Ishikawa (cell line): ENCODE measurements at regions not wholly inside any gene's neighbourhood (a gene's known extent, or its start where the extent isn't known, plus 50 kb on each side); places are given as distances from the start of the nearest gene placed in this dataset.

ENCODE experiments used
- CEBPB ChIP-seq: IDR thresholded peaks from 2 replicates; pipeline ENCODE4 v1.6.1; 2012
- CREB1 ChIP-seq: IDR thresholded peaks from 2 replicates; pipeline ENCODE4 v1.6.1; 2012; ENCODE audit warnings: low read depth
- EGR1 ChIP-seq: IDR thresholded peaks from 2 replicates; pipeline ENCODE4 v1.6.1; 2012
- EP300 ChIP-seq: IDR thresholded peaks from 2 replicates; pipeline ENCODE4 v1.6.1; 2012; ENCODE audit warnings: borderline replicate concordance
- FOXM1 ChIP-seq: IDR thresholded peaks from 2 replicates; pipeline ENCODE4 v1.6.1; 2012; ENCODE audit warnings: low read depth, borderline replicate concordance
- RAD21 ChIP-seq: IDR thresholded peaks from 2 replicates; pipeline ENCODE4 v1.6.1; 2012; ENCODE audit warnings: low read depth
- TAF1 ChIP-seq: IDR thresholded peaks from 2 replicates; pipeline ENCODE4 v1.6.1; 2012; ENCODE audit warnings: low read depth, mild to moderate bottlenecking
- TCF12 ChIP-seq: IDR thresholded peaks from 2 replicates; pipeline ENCODE4 v1.6.1; 2012; ENCODE audit warnings: low read depth
- TEAD4 ChIP-seq: IDR thresholded peaks from 2 replicates; pipeline ENCODE4 v1.6.1; 2012
- YY1 ChIP-seq: IDR thresholded peaks from 2 replicates; pipeline ENCODE4 v1.6.1; 2012; ENCODE audit warnings: low read depth
- ZBTB7A ChIP-seq: IDR thresholded peaks from 2 replicates; pipeline ENCODE4 v1.6.1; 2012; ENCODE audit warnings: low read depth
- TF ChIP-seq, protein P1 (sequence below): IDR thresholded peaks from 2 replicates; pipeline ENCODE4 v1.6.1; 2012; ENCODE audit warnings: low read depth, mild to moderate bottlenecking
- TF ChIP-seq, protein P2 (sequence below): IDR thresholded peaks from 2 replicates; pipeline ENCODE4 v1.6.1; 2012
- TF ChIP-seq, protein P3 (sequence below): IDR thresholded peaks from 2 replicates; pipeline ENCODE4 v1.6.1; 2012

DNA sequence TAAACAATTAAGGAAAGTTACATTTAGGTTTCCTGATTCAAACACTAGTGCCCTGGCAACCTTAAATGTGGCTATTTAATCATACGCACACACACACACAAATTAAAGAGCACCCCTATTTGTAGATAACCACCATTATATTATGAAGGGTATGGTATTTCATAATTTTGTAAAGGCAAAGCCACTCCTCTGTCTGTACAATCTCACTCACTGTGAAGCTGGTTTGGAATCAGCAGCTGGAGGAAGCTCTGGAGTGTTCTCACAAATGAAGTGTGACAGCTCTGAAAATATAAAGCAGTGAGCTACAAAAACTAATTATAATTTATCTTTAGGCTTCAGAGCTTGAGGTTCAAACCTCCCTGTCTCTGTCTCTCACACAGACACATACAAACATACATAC is 57.9 kb upstream of the KCNJ16 start:
- TF ChIP-seq EP300 (no peak), CEBPB (no peak), TAF1 (no peak), ZBTB7A (no peak), TEAD4 (no peak), EGR1 (no peak), TCF12 (no peak), FOXM1 (no peak), YY1 (no peak), RAD21 (no peak), CREB1 (no peak)
- TF ChIP-seq, protein P1, sequence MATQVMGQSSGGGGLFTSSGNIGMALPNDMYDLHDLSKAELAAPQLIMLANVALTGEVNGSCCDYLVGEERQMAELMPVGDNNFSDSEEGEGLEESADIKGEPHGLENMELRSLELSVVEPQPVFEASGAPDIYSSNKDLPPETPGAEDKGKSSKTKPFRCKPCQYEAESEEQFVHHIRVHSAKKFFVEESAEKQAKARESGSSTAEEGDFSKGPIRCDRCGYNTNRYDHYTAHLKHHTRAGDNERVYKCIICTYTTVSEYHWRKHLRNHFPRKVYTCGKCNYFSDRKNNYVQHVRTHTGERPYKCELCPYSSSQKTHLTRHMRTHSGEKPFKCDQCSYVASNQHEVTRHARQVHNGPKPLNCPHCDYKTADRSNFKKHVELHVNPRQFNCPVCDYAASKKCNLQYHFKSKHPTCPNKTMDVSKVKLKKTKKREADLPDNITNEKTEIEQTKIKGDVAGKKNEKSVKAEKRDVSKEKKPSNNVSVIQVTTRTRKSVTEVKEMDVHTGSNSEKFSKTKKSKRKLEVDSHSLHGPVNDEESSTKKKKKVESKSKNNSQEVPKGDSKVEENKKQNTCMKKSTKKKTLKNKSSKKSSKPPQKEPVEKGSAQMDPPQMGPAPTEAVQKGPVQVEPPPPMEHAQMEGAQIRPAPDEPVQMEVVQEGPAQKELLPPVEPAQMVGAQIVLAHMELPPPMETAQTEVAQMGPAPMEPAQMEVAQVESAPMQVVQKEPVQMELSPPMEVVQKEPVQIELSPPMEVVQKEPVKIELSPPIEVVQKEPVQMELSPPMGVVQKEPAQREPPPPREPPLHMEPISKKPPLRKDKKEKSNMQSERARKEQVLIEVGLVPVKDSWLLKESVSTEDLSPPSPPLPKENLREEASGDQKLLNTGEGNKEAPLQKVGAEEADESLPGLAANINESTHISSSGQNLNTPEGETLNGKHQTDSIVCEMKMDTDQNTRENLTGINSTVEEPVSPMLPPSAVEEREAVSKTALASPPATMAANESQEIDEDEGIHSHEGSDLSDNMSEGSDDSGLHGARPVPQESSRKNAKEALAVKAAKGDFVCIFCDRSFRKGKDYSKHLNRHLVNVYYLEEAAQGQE: no peak
- TF ChIP-seq, protein P2, sequence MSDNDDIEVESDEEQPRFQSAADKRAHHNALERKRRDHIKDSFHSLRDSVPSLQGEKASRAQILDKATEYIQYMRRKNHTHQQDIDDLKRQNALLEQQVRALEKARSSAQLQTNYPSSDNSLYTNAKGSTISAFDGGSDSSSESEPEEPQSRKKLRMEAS: no peak
- TF ChIP-seq, protein P3, sequence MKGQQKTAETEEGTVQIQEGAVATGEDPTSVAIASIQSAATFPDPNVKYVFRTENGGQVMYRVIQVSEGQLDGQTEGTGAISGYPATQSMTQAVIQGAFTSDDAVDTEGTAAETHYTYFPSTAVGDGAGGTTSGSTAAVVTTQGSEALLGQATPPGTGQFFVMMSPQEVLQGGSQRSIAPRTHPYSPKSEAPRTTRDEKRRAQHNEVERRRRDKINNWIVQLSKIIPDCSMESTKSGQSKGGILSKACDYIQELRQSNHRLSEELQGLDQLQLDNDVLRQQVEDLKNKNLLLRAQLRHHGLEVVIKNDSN: no peak
